Stimulated activated CD8-positive, alpha-beta memory T cell treated with anti-CD3 and anti-CD28 coated beads, Interleukin-12 subunit alpha, Interleukin-12 subunit beta, amount 100 ng/mL, for 1 hour (primary cell): ENCODE measurements at regions not wholly inside any gene's neighbourhood (a gene's known extent, or its start where the extent isn't known, plus 50 kb on each side); places are given as distances from the start of the nearest gene placed in this dataset.

Experiments used
- DNase-seq: peaks from one replicate; pipeline ENCODE4 v3.0.0-alpha.2; 2020; ENCODE audit warnings: low read depth

GRCh38 chr2:145690183-145690778 is 1170.4 kb upstream of the ZEB2 start:
- no peak for DNase-seq

- no peak for DNase-seq
Observed at GRCh38 chr2:145689277-145689676, 1169.4 kb upstream of the ZEB2 start.

- no peak for DNase-seq
Observed at GRCh38 chr2:145688156-145688555, 1168.2 kb upstream of the ZEB2 start.

GRCh38 chr2:145687442-145688134 is 1167.7 kb upstream of the ZEB2 start:
- DNase-seq: no peak

- no peak for DNase-seq
Observed at GRCh38 chr2:145685383-145686050, 1165.6 kb upstream of the ZEB2 start.

- DNase-seq: no peak
Observed at GRCh38 chr2:145682546-145683157, 1162.7 kb upstream of the ZEB2 start.

GRCh38 chr2:145680276-145680675 is 1160.4 kb upstream of the ZEB2 start:
- DNase-seq: no peak

GRCh38 chr2:145677371-145677770 is 1157.5 kb upstream of the ZEB2 start:
- no peak for DNase-seq

GRCh38 chr2:145674705-145675104 is 1154.8 kb upstream of the ZEB2 start:
- DNase-seq: no peak

- no peak for DNase-seq
Observed at GRCh38 chr2:145669301-145669700, 1149.4 kb upstream of the ZEB2 start.

GRCh38 chr2:145666552-145666951 is 1146.6 kb upstream of the ZEB2 start:
- DNase-seq: no peak

GRCh38 chr2:145657265-145657664 is 1137.3 kb upstream of the ZEB2 start:
- DNase-seq: no peak

- no peak for DNase-seq
Observed at GRCh38 chr2:145655165-145655765, 1135.3 kb upstream of the ZEB2 start.

GRCh38 chr2:145654746-145655145 is 1134.8 kb upstream of the ZEB2 start:
- DNase-seq: no peak

- no peak for DNase-seq
Observed at GRCh38 chr2:145654156-145654555, 1134.2 kb upstream of the ZEB2 start.

- no peak for DNase-seq
Observed at GRCh38 chr2:145653553-145653952, 1133.6 kb upstream of the ZEB2 start.

GRCh38 chr2:145652571-145653545 is 1132.9 kb upstream of the ZEB2 start:
- no peak for DNase-seq

- DNase-seq: no peak
Observed at GRCh38 chr2:145652036-145652435, 1132.1 kb upstream of the ZEB2 start.

GRCh38 chr2:145650226-145650625 is 1130.3 kb upstream of the ZEB2 start:
- no peak for DNase-seq

- DNase-seq: no peak
Observed at GRCh38 chr2:145649061-145649460, 1129.1 kb upstream of the ZEB2 start.

- no peak for DNase-seq
Observed at GRCh38 chr2:145644820-145645302, 1124.9 kb upstream of the ZEB2 start.
